HL-60 (cell line): ENCODE measurements at regions not wholly inside any gene's neighbourhood (a gene's known extent, or its start where the extent isn't known, plus 50 kb on each side); places are given as distances from the start of the nearest gene placed in this dataset.

Source experiments
- CTCF ChIP-seq: IDR thresholded peaks from one replicate; pipeline ENCODE4 v1.5.1; 2011; ENCODE audit warnings: low read length, control low read depth, inconsistent platforms; ENCODE audit not compliant: insufficient read depth
- GABPA ChIP-seq: IDR thresholded peaks from 2 replicates; pipeline ENCODE4 v1.6.1; 2012; ENCODE audit warnings: low read depth
- POLR2AphosphoS5 ChIP-seq: IDR thresholded peaks from 2 replicates; pipeline ENCODE4 v1.6.1; 2012; ENCODE audit warnings: low read depth
- REST ChIP-seq: IDR thresholded peaks from 2 replicates; pipeline ENCODE4 v1.6.1; 2012; ENCODE audit warnings: low read depth; ENCODE audit not compliant: insufficient replicate concordance

- TF ChIP-seq REST (no peak), CTCF (no peak), POLR2AphosphoS5 (no peak), GABPA (no peak)
These were observed 753.2 kb downstream of the ARAP2 start for GRCh38 chr4:35491093-35491492.
